Panc1 (cell line): ENCODE measurements at regions not wholly inside any gene's neighbourhood (a gene's known extent, or its start where the extent isn't known, plus 50 kb on each side); places are given as distances from the start of the nearest gene placed in this dataset.

Experiments
- CTCF ChIP-seq: fragments of 450-650 bp; IDR thresholded peaks from 2 replicates; pipeline ENCODE4 v1.5.1; 2017; ENCODE audit warnings: mild to moderate bottlenecking
- POLR2AphosphoS5 ChIP-seq: IDR thresholded peaks from 2 replicates; pipeline ENCODE4 v1.6.1; 2012; ENCODE audit warnings: mild to moderate bottlenecking, low read depth, low read length, moderate library complexity
- REST ChIP-seq, 2 experiments: IDR thresholded peaks; 2 replicates each; pipeline ENCODE4 v1.6.1; 2011 to 2012; ENCODE audit warnings: low read depth in 2 of 2, control low read depth in 1 of 2, low read length in 1 of 2, mild to moderate bottlenecking in 1 of 2, moderate library complexity in 1 of 2; ENCODE audit not compliant: insufficient read depth in 1 of 2
- SIN3A ChIP-seq: IDR thresholded peaks from 2 replicates; pipeline ENCODE4 v1.6.1; 2012; ENCODE audit warnings: low read depth, mild to moderate bottlenecking, low read length, moderate library complexity, borderline replicate concordance; ENCODE audit not compliant: insufficient read depth

- TF ChIP-seq REST (IDR thresholded peaks at IDR 0.05; ENCODE audit: insufficient read depth in 1 of 2, low read depth in 2 of 2, low read length in 1 of 2) (no peak), CTCF (no peak), POLR2AphosphoS5 (no peak), SIN3A (no peak)
Observed at GRCh38 chr7:115578576-115578975, 452.0 kb downstream of the TFEC start.
